RWPE2 (cell line): ENCODE measurements at regions not wholly inside any gene's neighbourhood (a gene's known extent, or its start where the extent isn't known, plus 50 kb on each side); places are given as distances from the start of the nearest gene placed in this dataset.

Source experiments
- ATAC-seq: fragments of 200-7000 bp; cut with Tn5 transposase; 3 replicates; pipeline ENCODE4 v1.9.1; 2021; ENCODE audit warnings: low read depth
- DNase-seq: peaks from one replicate; pipeline ENCODE4 v3.0.0-alpha.2; 2020; ENCODE audit warnings: low spot score
- H3K27ac ChIP-seq: fragments of 450-650 bp; 2 replicates; pipeline ENCODE4 v1.5.1; 2017; ENCODE audit warnings: mild to moderate bottlenecking; ENCODE audit not compliant: poor library complexity, severe bottlenecking
- H3K27me3 ChIP-seq: fragments of 250-450 bp; sonication (Bioruptor Pico); 2 replicates; pipeline ENCODE4 v1.5.1; 2021; ENCODE audit warnings: mild to moderate bottlenecking, moderate library complexity; ENCODE audit not compliant: insufficient read depth, poor library complexity, severe bottlenecking
- H3K36me3 ChIP-seq: fragments of 250-450 bp; sonication (Bioruptor Pico); 2 replicates; pipeline ENCODE4 v1.5.1; 2020; ENCODE audit warnings: low read depth, mild to moderate bottlenecking, moderate library complexity
- H3K4me1 ChIP-seq: fragments of 250-450 bp; sonication (Bioruptor Pico); 2 replicates; pipeline ENCODE4 v1.5.1; 2021; ENCODE audit warnings: mild to moderate bottlenecking, moderate library complexity; ENCODE audit not compliant: insufficient read depth, poor library complexity, severe bottlenecking
- H3K4me3 ChIP-seq: fragments of 250-450 bp; sonication (Bioruptor Pico); 2 replicates; pipeline ENCODE4 v1.5.1; 2021; ENCODE audit warnings: mild to moderate bottlenecking, moderate library complexity; ENCODE audit not compliant: severe bottlenecking
- H3K9me3 ChIP-seq: fragments of 250-450 bp; sonication (Bioruptor Pico); 2 replicates; pipeline ENCODE4 v1.5.1; 2021; ENCODE audit warnings: mild to moderate bottlenecking, moderate library complexity; ENCODE audit not compliant: severe bottlenecking
- TF ChIP-seq, protein P1 (sequence below): fragments of 450-650 bp; IDR thresholded peaks from one replicate; pipeline ENCODE4 v1.5.1; 2017; ENCODE audit warnings: mild to moderate bottlenecking, moderate library complexity; ENCODE audit not compliant: poor library complexity, severe bottlenecking

DNA sequence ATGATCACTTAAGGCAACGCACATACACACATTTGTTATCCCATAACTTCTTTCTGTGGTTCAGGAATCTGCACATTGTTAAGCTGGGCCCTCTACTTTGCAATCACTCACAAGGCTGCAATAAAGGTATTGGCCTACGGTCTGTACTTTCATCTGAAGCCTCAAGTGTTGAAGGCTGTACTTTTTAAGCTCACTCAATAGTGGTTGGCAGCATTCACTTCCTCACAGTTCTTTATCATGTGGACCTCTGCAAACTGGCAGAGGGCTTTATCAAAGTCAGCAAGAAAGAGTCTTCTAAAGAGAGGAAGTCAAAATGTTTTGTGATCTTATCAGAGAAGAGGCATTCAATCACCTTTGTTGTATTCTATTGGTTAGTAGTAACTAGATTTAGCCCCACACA lies 301.4 kb upstream of the EPHA5 start:
- Histone ChIP-seq H3K27me3 (no peaks in the 10 kb centered on the region), H3K9me3 (no peaks in the 10 kb centered on the region), H3K27ac (no peak overlapping the region), H3K4me3 (no peak overlapping the region), H3K4me1 (no peaks in the 10 kb centered on the region), H3K36me3 (no peaks in the 10 kb centered on the region)
- no peak for DNase-seq
- TF ChIP-seq, protein P1, sequence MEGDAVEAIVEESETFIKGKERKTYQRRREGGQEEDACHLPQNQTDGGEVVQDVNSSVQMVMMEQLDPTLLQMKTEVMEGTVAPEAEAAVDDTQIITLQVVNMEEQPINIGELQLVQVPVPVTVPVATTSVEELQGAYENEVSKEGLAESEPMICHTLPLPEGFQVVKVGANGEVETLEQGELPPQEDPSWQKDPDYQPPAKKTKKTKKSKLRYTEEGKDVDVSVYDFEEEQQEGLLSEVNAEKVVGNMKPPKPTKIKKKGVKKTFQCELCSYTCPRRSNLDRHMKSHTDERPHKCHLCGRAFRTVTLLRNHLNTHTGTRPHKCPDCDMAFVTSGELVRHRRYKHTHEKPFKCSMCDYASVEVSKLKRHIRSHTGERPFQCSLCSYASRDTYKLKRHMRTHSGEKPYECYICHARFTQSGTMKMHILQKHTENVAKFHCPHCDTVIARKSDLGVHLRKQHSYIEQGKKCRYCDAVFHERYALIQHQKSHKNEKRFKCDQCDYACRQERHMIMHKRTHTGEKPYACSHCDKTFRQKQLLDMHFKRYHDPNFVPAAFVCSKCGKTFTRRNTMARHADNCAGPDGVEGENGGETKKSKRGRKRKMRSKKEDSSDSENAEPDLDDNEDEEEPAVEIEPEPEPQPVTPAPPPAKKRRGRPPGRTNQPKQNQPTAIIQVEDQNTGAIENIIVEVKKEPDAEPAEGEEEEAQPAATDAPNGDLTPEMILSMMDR, result no peak
- no peak for ATAC-seq

DNA sequence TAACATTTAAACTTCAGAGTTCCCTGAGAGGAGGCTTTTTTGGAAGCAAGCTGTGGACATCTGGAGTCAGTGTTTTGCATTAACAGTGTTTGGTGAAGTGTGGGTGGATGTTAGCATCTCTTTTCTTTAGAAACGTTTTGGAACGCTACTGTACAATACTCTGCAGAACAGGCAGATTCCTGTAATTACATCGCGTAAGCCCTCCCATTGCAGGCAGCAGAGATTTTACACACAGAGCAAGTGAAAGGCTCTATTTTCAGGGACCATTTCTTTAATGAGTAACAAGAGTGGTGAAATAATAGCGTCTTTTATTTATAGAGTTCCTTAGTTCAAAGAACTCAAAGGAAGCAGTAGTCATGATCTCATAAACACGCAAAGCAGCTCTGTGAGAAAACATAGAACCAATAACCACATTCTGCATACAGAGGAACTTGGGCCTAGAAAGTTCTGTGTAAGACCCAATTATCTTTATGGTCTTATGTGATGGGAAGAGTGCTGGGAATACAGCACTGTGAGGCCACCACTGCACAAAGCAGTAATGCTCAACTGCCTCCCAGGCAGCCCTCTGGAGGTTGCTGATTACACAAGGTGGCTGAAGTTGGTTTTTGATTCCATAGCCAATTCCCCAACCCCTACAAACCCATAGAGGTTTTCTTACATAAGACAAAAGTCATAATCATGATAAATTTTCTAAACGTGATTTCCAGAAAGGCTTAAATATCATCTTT lies 298.7 kb upstream of the EPHA5 start:
- Histone ChIP-seq H3K27ac (no peak overlapping the region), H3K4me3 (no peak overlapping the region), H3K9me3 (no peaks in the 10 kb centered on the region), H3K36me3 (no peaks in the 10 kb centered on the region), H3K27me3 (no peaks in the 10 kb centered on the region), H3K4me1 (no peaks in the 10 kb centered on the region)
- TF ChIP-seq, protein P1, result no peak
- no peak for ATAC-seq
- DNase-seq, result no peak

DNA sequence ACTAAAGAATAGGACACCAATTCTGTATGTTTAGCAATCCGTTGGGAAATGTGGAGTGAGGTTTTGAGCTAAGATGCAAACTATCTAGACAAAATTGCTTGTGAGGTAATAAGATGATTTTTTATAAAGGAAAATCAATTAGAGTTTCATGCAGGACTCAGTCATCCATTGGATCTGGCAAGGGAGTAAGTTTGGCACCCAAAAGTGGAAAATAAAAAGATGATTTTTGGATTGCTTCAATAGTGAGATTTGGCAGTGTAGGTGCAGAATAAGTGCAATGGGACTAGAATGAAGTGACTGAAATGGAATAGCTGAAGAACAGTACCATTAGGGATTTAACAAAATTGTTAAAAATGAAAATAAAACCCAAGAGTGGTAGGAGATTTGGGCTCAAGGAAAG lies 290.5 kb upstream of the EPHA5 start:
- H3K9me3 ChIP-seq, result no peaks in the 10 kb centered on the region
- no peaks in the 10 kb centered on the region for H3K4me1 ChIP-seq
- DNase-seq (no peak), ATAC-seq (no peak)
- no peaks in the 10 kb centered on the region for H3K27me3 ChIP-seq
- H3K4me3 ChIP-seq, result no peak overlapping the region
- TF ChIP-seq, protein P1, result no peak
- no peaks in the 10 kb centered on the region for H3K36me3 ChIP-seq
- no peak overlapping the region for H3K27ac ChIP-seq

DNA sequence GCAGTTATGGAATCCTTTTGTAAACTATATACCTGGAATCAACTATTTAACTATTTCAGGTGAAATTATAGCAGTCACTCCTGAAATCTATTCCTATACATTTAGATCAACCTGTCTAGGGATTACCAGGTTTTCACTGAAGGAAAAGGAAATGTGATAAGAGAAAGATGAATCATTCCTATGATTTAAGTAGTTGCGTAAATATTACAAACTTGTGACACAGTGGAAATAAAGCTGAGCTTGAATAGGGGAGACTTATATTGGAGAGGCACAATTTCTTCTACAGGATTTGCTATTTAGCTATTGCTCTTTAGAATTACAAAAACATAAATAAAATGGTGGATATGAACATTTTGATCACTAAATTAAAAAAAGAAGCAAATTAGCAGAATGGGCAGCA lies 284.1 kb upstream of the EPHA5 start:
- Histone ChIP-seq H3K4me1 (no peaks in the 10 kb centered on the region), H3K4me3 (no peak overlapping the region), H3K27me3 (no peaks in the 10 kb centered on the region), H3K27ac (no peak overlapping the region), H3K36me3 (no peaks in the 10 kb centered on the region), H3K9me3 (no peaks in the 10 kb centered on the region)
- DNase-seq (no peak), ATAC-seq (no peak)
- TF ChIP-seq, protein P1, result no peak

DNA sequence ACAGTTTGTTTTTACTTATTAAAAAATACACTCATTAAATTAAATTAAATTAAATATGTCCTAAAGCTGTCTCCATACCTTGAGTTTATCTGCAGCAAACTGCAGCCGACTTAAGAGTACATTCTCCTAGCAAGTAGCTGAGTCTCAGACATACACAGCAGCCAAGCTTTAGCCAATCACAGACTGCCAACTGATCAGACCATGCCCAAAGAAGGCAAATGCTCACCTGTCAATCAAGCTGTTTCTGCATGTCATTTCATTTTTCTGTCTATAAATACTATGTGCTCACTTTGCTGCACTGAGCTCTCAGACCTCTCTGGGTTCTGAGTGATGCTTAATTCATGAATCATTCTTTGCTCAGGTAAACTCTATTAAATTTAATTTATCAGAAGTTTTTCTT lies 280.9 kb upstream of the EPHA5 start:
- Histone ChIP-seq H3K9me3 (no peaks in the 10 kb centered on the region), H3K27ac (no peak overlapping the region), H3K27me3 (no peaks in the 10 kb centered on the region), H3K4me3 (no peak overlapping the region), H3K4me1 (no peaks in the 10 kb centered on the region), H3K36me3 (no peaks in the 10 kb centered on the region)
- DNase-seq (no peak), ATAC-seq (no peak)
- TF ChIP-seq, protein P1, result no peak
